ENCODE measurements at regions not wholly inside any gene's neighbourhood (a gene's known extent, or its start where the extent isn't known, plus 50 kb on each side); places are given as distances from the start of the nearest gene placed in this dataset.

- Mint-ChIP-seq H3K9me3 (no peaks in the 10 kb centered on the region), H3K4me3 (no peak overlapping the region), H3K36me3 (ENCODE audit: low read depth) (no peaks in the 10 kb centered on the region), H3K27me3 (ENCODE audit: insufficient read depth) (no peaks in the 10 kb centered on the region), H3K4me1 (peaks cover 12% of the 10 kb centered on the region), H3K27ac (no peak overlapping the region)
- DNase-seq, result no peak
- Histone ChIP-seq H3K27ac (ENCODE audit: low read depth, low read length) (no peak overlapping the region), H3K9ac (ENCODE audit: extremely low read depth, low read length, poor library complexity, severe bottlenecking) (no peak overlapping the region), H3K27me3 (ENCODE audit: control insufficient read depth, insufficient read depth, low read length, poor library complexity, severe bottlenecking) (no peaks in the 10 kb centered on the region), H3K4me3 (ENCODE audit: low read length) (no peak overlapping the region), H3K4me1 (ENCODE audit: control insufficient read depth, insufficient read depth, low read length) (no peaks in the 10 kb centered on the region), H3K9me3 (ENCODE audit: control insufficient read depth, low read length) (no peaks in the 10 kb centered on the region), H3K36me3 (ENCODE audit: control insufficient read depth, insufficient read depth, low read length) (no peaks in the 10 kb centered on the region)
- no peak for TF ChIP-seq CTCF (conservative IDR thresholded peaks at IDR 0.05)
These were observed 107.4 kb upstream of the NAV3 start for GRCh38 chr12:77723308-77723707.

GRCh38 chr12:77722536-77722935, 108.2 kb upstream of the NAV3 start:
- H3K9me3 ChIP-seq (ENCODE audit: control insufficient read depth, low read length), result no peaks in the 10 kb centered on the region
- Mint-ChIP-seq H3K9me3 (no peaks in the 10 kb centered on the region), H3K27ac (no peak overlapping the region), H3K36me3 (ENCODE audit: low read depth) (no peaks in the 10 kb centered on the region), H3K4me1 (peaks cover 12% of the 10 kb centered on the region), H3K4me3 (no peak overlapping the region), H3K27me3 (ENCODE audit: insufficient read depth) (no peaks in the 10 kb centered on the region)
- TF ChIP-seq CTCF (conservative IDR thresholded peaks at IDR 0.05), result no peak
- DNase-seq, result no peak
- no peaks in the 10 kb centered on the region for H3K4me1 ChIP-seq (ENCODE audit: control insufficient read depth, insufficient read depth, low read length)
- H3K4me3 ChIP-seq (ENCODE audit: low read length), result no peak overlapping the region
- H3K9ac ChIP-seq (ENCODE audit: extremely low read depth, low read length, poor library complexity, severe bottlenecking), result no peak overlapping the region
- H3K36me3 ChIP-seq (ENCODE audit: control insufficient read depth, insufficient read depth, low read length), result no peaks in the 10 kb centered on the region
- no peaks in the 10 kb centered on the region for H3K27me3 ChIP-seq (ENCODE audit: control insufficient read depth, insufficient read depth, low read length, poor library complexity, severe bottlenecking)
- no peak overlapping the region for H3K27ac ChIP-seq (ENCODE audit: low read depth, low read length)

- 73 to 100% methylated on average over 1 to 2 of the region's 2 CpGs for WGBS, 2 experiments (ENCODE audit: insufficient coverage in 1 of 2, insufficient read length in 1 of 2)
- Mint-ChIP-seq H3K36me3 (ENCODE audit: low read depth) (no peaks in the 10 kb centered on the region), H3K4me1 (no peaks in the 10 kb centered on the region), H3K9me3 (no peaks in the 10 kb centered on the region), H3K27ac (no peak overlapping the region), H3K27me3 (ENCODE audit: insufficient read depth) (no peaks in the 10 kb centered on the region), H3K4me3 (no peak overlapping the region)
- Histone ChIP-seq H3K4me1 (ENCODE audit: control insufficient read depth, insufficient read depth, low read length) (no peaks in the 10 kb centered on the region), H3K9ac (ENCODE audit: extremely low read depth, low read length, poor library complexity, severe bottlenecking) (no peak overlapping the region), H3K36me3 (ENCODE audit: control insufficient read depth, insufficient read depth, low read length) (no peaks in the 10 kb centered on the region), H3K27ac (ENCODE audit: low read depth, low read length) (no peak overlapping the region), H3K9me3 (ENCODE audit: control insufficient read depth, low read length) (no peaks in the 10 kb centered on the region), H3K27me3 (ENCODE audit: control insufficient read depth, insufficient read depth, low read length, poor library complexity, severe bottlenecking) (no peaks in the 10 kb centered on the region), H3K4me3 (ENCODE audit: low read length) (no peak overlapping the region)
- peak; percentile 71 for TF ChIP-seq CTCF (conservative IDR thresholded peaks at IDR 0.05)
- no peak for DNase-seq
These were observed 110.4 kb upstream of the NAV3 start for GRCh38 chr12:77720258-77720657.
